SJSA1 (cell line): ENCODE measurements at regions not wholly inside any gene's neighbourhood (a gene's known extent, or its start where the extent isn't known, plus 50 kb on each side); places are given as distances from the start of the nearest gene placed in this dataset.
"Not testable (repeated sequence)": the region's sequence is repeated elsewhere in the genome, so short reads cannot be mapped to it uniquely, and the experiment has no call there.

Experiments
- DNase-seq, 2 experiments: peaks; one replicate each; pipeline ENCODE4 v3.0.0-alpha.2; 2015 to 2020; ENCODE audit warnings: low spot score in 2 of 2, low read depth in 1 of 2
- H3K27ac ChIP-seq: fragments of 250-450 bp; sonication (Bioruptor Pico); 2 replicates; pipeline ENCODE4 v1.5.1; 2020; ENCODE audit warnings: mild to moderate bottlenecking, moderate library complexity
- H3K27me3 ChIP-seq: fragments of 250-450 bp; sonication (Bioruptor Pico); replicated peaks from 2 replicates; pipeline ENCODE4 v1.5.1; 2020; ENCODE audit warnings: mild to moderate bottlenecking, moderate library complexity
- H3K36me3 ChIP-seq: fragments of 250-450 bp; sonication (Bioruptor Pico); 2 replicates; pipeline ENCODE4 v1.5.1; 2020; ENCODE audit warnings: mild to moderate bottlenecking
- H3K4me1 ChIP-seq: fragments of 250-450 bp; sonication (Bioruptor Pico); replicated peaks from 2 replicates; pipeline ENCODE4 v1.6.1; 2021; ENCODE audit warnings: mild to moderate bottlenecking
- H3K4me3 ChIP-seq: fragments of 250-450 bp; sonication (Bioruptor Pico); 2 replicates; pipeline ENCODE4 v1.5.1; 2020; ENCODE audit warnings: mild to moderate bottlenecking
- H3K9me3 ChIP-seq: fragments of 250-450 bp; sonication (Bioruptor Pico); replicated peaks from 2 replicates; pipeline ENCODE4 v1.5.1; 2020; ENCODE audit warnings: mild to moderate bottlenecking

GRCh38 chr16:87042551-87043230 is 274.5 kb downstream of the C16orf95 start:
- no peak overlapping the region for H3K4me3 ChIP-seq
- H3K9me3 ChIP-seq: no peaks in the 10 kb centered on the region
- no peak for DNase-seq
- peaks cover 11% of the 10 kb centered on the region for H3K4me1 ChIP-seq
- no peak overlapping the region for H3K27ac ChIP-seq
- no peaks in the 10 kb centered on the region for H3K27me3 ChIP-seq
- no peaks in the 10 kb centered on the region for H3K36me3 ChIP-seq

- Histone ChIP-seq H3K4me1 (peaks cover 11% of the 10 kb centered on the region), H3K36me3 (no peaks in the 10 kb centered on the region), H3K9me3 (no peaks in the 10 kb centered on the region), H3K4me3 (no peak overlapping the region), H3K27ac (no peak overlapping the region), H3K27me3 (no peaks in the 10 kb centered on the region)
- no peak for DNase-seq
Measured at GRCh38 chr16:87043231-87044031, 273.8 kb downstream of the C16orf95 start.

- Histone ChIP-seq H3K4me1 (peaks cover 11% of the 10 kb centered on the region), H3K36me3 (no peaks in the 10 kb centered on the region), H3K27ac (no peak overlapping the region), H3K4me3 (no peak overlapping the region), H3K9me3 (no peaks in the 10 kb centered on the region), H3K27me3 (no peaks in the 10 kb centered on the region)
- DNase-seq: no peak
Measured at GRCh38 chr16:87044032-87044382, 273.2 kb downstream of the C16orf95 start.

- Histone ChIP-seq H3K4me1 (peaks cover 11% of the 10 kb centered on the region), H3K4me3 (no peak overlapping the region), H3K27ac (no peak overlapping the region), H3K27me3 (no peaks in the 10 kb centered on the region), H3K9me3 (no peaks in the 10 kb centered on the region), H3K36me3 (no peaks in the 10 kb centered on the region)
- DNase-seq: no peak
Measured at GRCh38 chr16:87044829-87045228, 272.4 kb downstream of the C16orf95 start.

GRCh38 chr16:87045466-87046216 is 271.6 kb downstream of the C16orf95 start:
- H3K9me3 ChIP-seq: no peaks in the 10 kb centered on the region
- no peak overlapping the region for H3K4me3 ChIP-seq
- H3K36me3 ChIP-seq: no peaks in the 10 kb centered on the region
- H3K4me1 ChIP-seq: peaks cover 11% of the 10 kb centered on the region
- no peaks in the 10 kb centered on the region for H3K27me3 ChIP-seq
- no peak overlapping the region for H3K27ac ChIP-seq
- no peak for DNase-seq

- peaks cover 11% of the 10 kb centered on the region for H3K4me1 ChIP-seq
- H3K36me3 ChIP-seq: no peaks in the 10 kb centered on the region
- no peaks in the 10 kb centered on the region for H3K9me3 ChIP-seq
- H3K4me3 ChIP-seq: no peak overlapping the region
- H3K27me3 ChIP-seq: no peaks in the 10 kb centered on the region
- H3K27ac ChIP-seq: no peak overlapping the region
- DNase-seq: no peak
Measured at GRCh38 chr16:87046235-87046634, 271.0 kb downstream of the C16orf95 start.

- peak in 1 of 2 experiments; percentile 23 for DNase-seq
- H3K9me3 ChIP-seq: no peaks in the 10 kb centered on the region
- no peak overlapping the region for H3K4me3 ChIP-seq
- H3K27me3 ChIP-seq: no peaks in the 10 kb centered on the region
- no peaks in the 10 kb centered on the region for H3K36me3 ChIP-seq
- no peak overlapping the region for H3K27ac ChIP-seq
- H3K4me1 ChIP-seq: peaks cover 11% of the 10 kb centered on the region
Measured at GRCh38 chr16:87047221-87048037, 269.8 kb downstream of the C16orf95 start.

GRCh38 chr16:87048038-87048729 is 269.0 kb downstream of the C16orf95 start:
- no peaks in the 10 kb centered on the region for H3K36me3 ChIP-seq
- H3K9me3 ChIP-seq: no peaks in the 10 kb centered on the region
- H3K4me3 ChIP-seq: no peak overlapping the region
- no peak for DNase-seq
- no peaks in the 10 kb centered on the region for H3K27me3 ChIP-seq
- no peak overlapping the region for H3K27ac ChIP-seq
- peaks cover 11% of the 10 kb centered on the region for H3K4me1 ChIP-seq

GRCh38 chr16:87048730-87049115 is 268.5 kb downstream of the C16orf95 start:
- H3K4me1 ChIP-seq: peaks cover 11% of the 10 kb centered on the region

GRCh38 chr16:87049216-87049615 is 268.0 kb downstream of the C16orf95 start:
- not testable (repeated sequence) for DNase-seq, H3K4me3 ChIP-seq, H3K9me3 ChIP-seq, H3K36me3 ChIP-seq, H3K27ac ChIP-seq, H3K27me3 ChIP-seq
- H3K4me1 ChIP-seq: peaks cover 11% of the 10 kb centered on the region

More at GRCh38 chr16:87048730-87049115, 268.5 kb downstream of the C16orf95 start:
- Histone ChIP-seq H3K27me3 (no peaks in the 10 kb centered on the region), H3K27ac (no peak overlapping the region), H3K36me3 (no peaks in the 10 kb centered on the region), H3K4me3 (no peak overlapping the region), H3K9me3 (no peaks in the 10 kb centered on the region)
- no peak for DNase-seq

- Histone ChIP-seq H3K27ac (no peak overlapping the region), H3K4me1 (peaks cover 11% of the 10 kb centered on the region), H3K36me3 (no peaks in the 10 kb centered on the region), H3K9me3 (peaks cover 4% of the 10 kb centered on the region; the same call in 1 of the 2 replicates), H3K4me3 (no peak overlapping the region), H3K27me3 (no peaks in the 10 kb centered on the region)
- no peak for DNase-seq
Measured at GRCh38 chr16:87050142-87050541, 267.1 kb downstream of the C16orf95 start.

GRCh38 chr16:87051526-87052320 is 265.5 kb downstream of the C16orf95 start:
- Histone ChIP-seq H3K4me1 (peaks cover 9% of the 10 kb centered on the region), H3K27me3 (no peaks in the 10 kb centered on the region), H3K27ac (no peak overlapping the region), H3K4me3 (no peak overlapping the region), H3K36me3 (no peaks in the 10 kb centered on the region), H3K9me3 (peaks cover 4% of the 10 kb centered on the region; the same call in 1 of the 2 replicates)
- no peak for DNase-seq
